Activated CD4-positive, alpha-beta T cell treated with anti-CD3 and anti-CD28 coated beads, Interleukin-2, amount 10 ng/mL, durations not matched to agents 24 days and 14 days (primary cell): ENCODE measurements at regions not wholly inside any gene's neighbourhood (a gene's known extent, or its start where the extent isn't known, plus 50 kb on each side); places are given as distances from the start of the nearest gene placed in this dataset.

Experiments
- DNase-seq: peaks from one replicate; pipeline ENCODE4 v3.0.0; 2022
- H3K27ac Mint-ChIP-seq: one replicate; pipeline ENCODE4 v1.8.0; 2022; ENCODE audit warnings: mild to moderate bottlenecking, mixed read lengths
- H3K27me3 Mint-ChIP-seq: one replicate; pipeline ENCODE4 v1.8.0; 2022; ENCODE audit warnings: mixed read lengths
- H3K36me3 Mint-ChIP-seq: one replicate; pipeline ENCODE4 v1.8.0; 2022; ENCODE audit warnings: low read depth, mild to moderate bottlenecking, mixed read lengths
- H3K4me1 Mint-ChIP-seq: one replicate; pipeline ENCODE4 v1.8.0; 2021; ENCODE audit warnings: mixed read lengths
- H3K4me3 Mint-ChIP-seq: one replicate; pipeline ENCODE4 v1.8.0; 2022; ENCODE audit warnings: mild to moderate bottlenecking, moderate library complexity, mixed read lengths
- H3K9me3 Mint-ChIP-seq: one replicate; pipeline ENCODE4 v1.8.0; 2021; ENCODE audit warnings: mixed read lengths
- intact Hi-C: fragments of 100-400 bp; cut with micrococcal nuclease; formaldehyde crosslinking; loops from one replicate; pipeline ENCODE4 v1.15.1; 2023

- Mint-ChIP-seq H3K27ac (no peak overlapping the region), H3K36me3 (no peaks in the 10 kb centered on the region), H3K4me1 (no peaks in the 10 kb centered on the region), H3K4me3 (no peak overlapping the region), H3K27me3 (no peaks in the 10 kb centered on the region), H3K9me3 (no peaks in the 10 kb centered on the region)
- intact Hi-C loops: no loop called here
- DNase-seq: no peak
Measured at GRCh38 chr14:104356738-104357688, 218.6 kb downstream of the KIF26A start.

- no peak for DNase-seq
- no peaks in the 10 kb centered on the region for H3K36me3 Mint-ChIP-seq
- H3K27me3 Mint-ChIP-seq: no peaks in the 10 kb centered on the region
- no peak overlapping the region for H3K4me3 Mint-ChIP-seq
- intact Hi-C loops: no loop called here
- H3K4me1 Mint-ChIP-seq: no peaks in the 10 kb centered on the region
- H3K9me3 Mint-ChIP-seq: no peaks in the 10 kb centered on the region
- no peak overlapping the region for H3K27ac Mint-ChIP-seq
Measured at GRCh38 chr14:104357689-104358527, 219.5 kb downstream of the KIF26A start.

GRCh38 chr14:104358528-104359300 lies 220.3 kb downstream of the KIF26A start:
- Mint-ChIP-seq H3K9me3 (no peaks in the 10 kb centered on the region), H3K4me1 (no peaks in the 10 kb centered on the region), H3K4me3 (no peak overlapping the region), H3K27me3 (no peaks in the 10 kb centered on the region), H3K27ac (no peak overlapping the region), H3K36me3 (no peaks in the 10 kb centered on the region)
- intact Hi-C loops: no loop called here
- DNase-seq: no peak

- H3K9me3 Mint-ChIP-seq: no peaks in the 10 kb centered on the region
- no peaks in the 10 kb centered on the region for H3K36me3 Mint-ChIP-seq
- H3K27ac Mint-ChIP-seq: no peak overlapping the region
- no peaks in the 10 kb centered on the region for H3K27me3 Mint-ChIP-seq
- intact Hi-C loops: no loop called here
- DNase-seq: no peak
- H3K4me3 Mint-ChIP-seq: no peak overlapping the region
- no peaks in the 10 kb centered on the region for H3K4me1 Mint-ChIP-seq
Measured at GRCh38 chr14:104359301-104359968, 220.1 kb upstream of the C14orf180 start.

GRCh38 chr14:104359969-104360442 lies 219.6 kb upstream of the C14orf180 start:
- Mint-ChIP-seq H3K4me3 (no peak overlapping the region), H3K27me3 (no peaks in the 10 kb centered on the region), H3K4me1 (no peaks in the 10 kb centered on the region), H3K9me3 (no peaks in the 10 kb centered on the region), H3K27ac (no peak overlapping the region), H3K36me3 (no peaks in the 10 kb centered on the region)
- no peak for DNase-seq
- intact Hi-C loops: no loop called here

- Mint-ChIP-seq H3K27ac (no peak overlapping the region), H3K36me3 (no peaks in the 10 kb centered on the region), H3K27me3 (no peaks in the 10 kb centered on the region), H3K9me3 (no peaks in the 10 kb centered on the region), H3K4me3 (no peak overlapping the region), H3K4me1 (no peaks in the 10 kb centered on the region)
- no peak for DNase-seq
- intact Hi-C loops: no loop called here
Measured at GRCh38 chr14:104360501-104360900, 219.1 kb upstream of the C14orf180 start.

GRCh38 chr14:104361101-104361591 lies 218.4 kb upstream of the C14orf180 start:
- Mint-ChIP-seq H3K27me3 (no peaks in the 10 kb centered on the region), H3K4me1 (no peaks in the 10 kb centered on the region), H3K27ac (no peak overlapping the region), H3K4me3 (no peak overlapping the region), H3K36me3 (no peaks in the 10 kb centered on the region), H3K9me3 (no peaks in the 10 kb centered on the region)
- intact Hi-C loops: no loop called here
- DNase-seq: no peak

- Mint-ChIP-seq H3K36me3 (no peaks in the 10 kb centered on the region), H3K4me3 (no peak overlapping the region), H3K9me3 (no peaks in the 10 kb centered on the region), H3K27ac (no peak overlapping the region), H3K27me3 (no peaks in the 10 kb centered on the region), H3K4me1 (no peaks in the 10 kb centered on the region)
- no peak for DNase-seq
- intact Hi-C loops: no loop called here
Measured at GRCh38 chr14:104361921-104362681, 217.5 kb upstream of the C14orf180 start.

GRCh38 chr14:104362761-104363605 lies 216.6 kb upstream of the C14orf180 start:
- H3K36me3 Mint-ChIP-seq: no peaks in the 10 kb centered on the region
- no peak overlapping the region for H3K27ac Mint-ChIP-seq
- no peak for DNase-seq

GRCh38 chr14:104363891-104364760 lies 215.4 kb upstream of the C14orf180 start:
- no peak for DNase-seq
- Mint-ChIP-seq H3K9me3 (no peaks in the 10 kb centered on the region), H3K27me3 (no peaks in the 10 kb centered on the region), H3K4me1 (no peaks in the 10 kb centered on the region), H3K27ac (no peak overlapping the region), H3K36me3 (no peaks in the 10 kb centered on the region), H3K4me3 (no peak overlapping the region)
- intact Hi-C loops: no loop called here

More at GRCh38 chr14:104362761-104363605, 216.6 kb upstream of the C14orf180 start:
- intact Hi-C loops: no loop called here
- no peaks in the 10 kb centered on the region for H3K27me3 Mint-ChIP-seq
- no peaks in the 10 kb centered on the region for H3K9me3 Mint-ChIP-seq
- no peaks in the 10 kb centered on the region for H3K4me1 Mint-ChIP-seq
- H3K4me3 Mint-ChIP-seq: no peak overlapping the region

- Mint-ChIP-seq H3K4me3 (no peak overlapping the region), H3K27me3 (no peaks in the 10 kb centered on the region), H3K4me1 (no peaks in the 10 kb centered on the region), H3K36me3 (no peaks in the 10 kb centered on the region), H3K9me3 (no peaks in the 10 kb centered on the region), H3K27ac (no peak overlapping the region)
- intact Hi-C loops: no loop called here
- no peak for DNase-seq
Measured at GRCh38 chr14:104364830-104365229, 214.7 kb upstream of the C14orf180 start.
